ENCODE measurements at regions not wholly inside any gene's neighbourhood (a gene's known extent, or its start where the extent isn't known, plus 50 kb on each side); places are given as distances from the start of the nearest gene placed in this dataset.

DNA sequence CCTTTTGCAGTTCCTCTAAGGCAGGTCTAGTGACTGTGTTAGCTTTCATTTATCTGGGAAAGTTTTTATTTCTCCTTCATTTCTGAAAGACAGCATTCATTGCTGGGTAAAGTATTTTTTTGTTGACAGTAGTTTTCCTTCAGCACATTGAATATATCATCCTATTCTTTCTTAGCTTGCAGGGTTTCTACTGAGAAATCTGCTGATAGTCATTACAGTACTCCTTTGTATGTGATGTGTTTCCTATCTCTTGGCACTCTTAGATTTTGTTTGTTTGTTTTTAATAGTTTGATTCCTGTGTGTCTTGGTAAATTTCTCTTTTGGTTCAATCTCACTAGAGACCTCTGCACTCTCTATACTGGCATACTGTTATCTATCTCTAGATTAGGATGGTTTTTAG, 1667.9 kb downstream of the SLITRK1 start:
- Mint-ChIP-seq H3K4me3 (no peak overlapping the region), H3K4me1 (no peaks in the 10 kb centered on the region), H3K27me3 (ENCODE audit: low read depth in 3 of 3) (no peaks in the 10 kb centered on the region), H3K36me3 (no peaks in the 10 kb centered on the region), H3K27ac (no peak overlapping the region), H3K9me3 (peaks cover 2 to 11% (median 5%) of the 10 kb centered on the region in 7 donors)
- Histone ChIP-seq H3K9me3 (replicated peaks in 1 of 2; ENCODE audit: control insufficient read depth in 1 of 2, insufficient read depth in 1 of 2, low read length in 2 of 2) (peaks cover 8 to 19% of the 10 kb centered on the region in 2 donors), H3K36me3 (replicated peaks in 1 of 2; ENCODE audit: control insufficient read depth in 1 of 2, insufficient read depth in 2 of 2, low read length in 2 of 2) (no peaks in the 10 kb centered on the region), H3K79me2 (ENCODE audit: insufficient read depth, low read length) (no peaks in the 10 kb centered on the region), H3K4me2 (replicated peaks; ENCODE audit: extremely low read depth, low read length, poor library complexity, severe bottlenecking) (no peak overlapping the region), H2AFZ (ENCODE audit: insufficient read depth, low read depth, low read length, poor library complexity, severe bottlenecking) (no peak overlapping the region), H3K9ac (ENCODE audit: insufficient read depth, low read length, poor library complexity, severe bottlenecking) (no peak overlapping the region), H4K20me1 (ENCODE audit: insufficient read depth, low read length) (no peaks in the 10 kb centered on the region), H3K4me1 (ENCODE audit: control insufficient read depth in 1 of 2, insufficient read depth in 2 of 2, low read length in 2 of 2) (no peaks in the 10 kb centered on the region), H3K27me3 (ENCODE audit: control insufficient read depth in 2 of 2, insufficient read depth in 2 of 2, low read length in 2 of 2) (no peaks in the 10 kb centered on the region), H3K4me3 (replicated peaks in 1 of 3; ENCODE audit: low read depth in 2 of 3, low read length in 3 of 3) (no peak overlapping the region), H3K27ac (ENCODE audit: low read depth in 1 of 2, low read length in 2 of 2) (no peak overlapping the region)
- intact Hi-C loops (cut with micrococcal nuclease): no loop called here
- no peak for DNase-seq
- TF ChIP-seq, protein P1, sequence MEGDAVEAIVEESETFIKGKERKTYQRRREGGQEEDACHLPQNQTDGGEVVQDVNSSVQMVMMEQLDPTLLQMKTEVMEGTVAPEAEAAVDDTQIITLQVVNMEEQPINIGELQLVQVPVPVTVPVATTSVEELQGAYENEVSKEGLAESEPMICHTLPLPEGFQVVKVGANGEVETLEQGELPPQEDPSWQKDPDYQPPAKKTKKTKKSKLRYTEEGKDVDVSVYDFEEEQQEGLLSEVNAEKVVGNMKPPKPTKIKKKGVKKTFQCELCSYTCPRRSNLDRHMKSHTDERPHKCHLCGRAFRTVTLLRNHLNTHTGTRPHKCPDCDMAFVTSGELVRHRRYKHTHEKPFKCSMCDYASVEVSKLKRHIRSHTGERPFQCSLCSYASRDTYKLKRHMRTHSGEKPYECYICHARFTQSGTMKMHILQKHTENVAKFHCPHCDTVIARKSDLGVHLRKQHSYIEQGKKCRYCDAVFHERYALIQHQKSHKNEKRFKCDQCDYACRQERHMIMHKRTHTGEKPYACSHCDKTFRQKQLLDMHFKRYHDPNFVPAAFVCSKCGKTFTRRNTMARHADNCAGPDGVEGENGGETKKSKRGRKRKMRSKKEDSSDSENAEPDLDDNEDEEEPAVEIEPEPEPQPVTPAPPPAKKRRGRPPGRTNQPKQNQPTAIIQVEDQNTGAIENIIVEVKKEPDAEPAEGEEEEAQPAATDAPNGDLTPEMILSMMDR (IDR thresholded peaks at IDR 0.05): no peak

DNA sequence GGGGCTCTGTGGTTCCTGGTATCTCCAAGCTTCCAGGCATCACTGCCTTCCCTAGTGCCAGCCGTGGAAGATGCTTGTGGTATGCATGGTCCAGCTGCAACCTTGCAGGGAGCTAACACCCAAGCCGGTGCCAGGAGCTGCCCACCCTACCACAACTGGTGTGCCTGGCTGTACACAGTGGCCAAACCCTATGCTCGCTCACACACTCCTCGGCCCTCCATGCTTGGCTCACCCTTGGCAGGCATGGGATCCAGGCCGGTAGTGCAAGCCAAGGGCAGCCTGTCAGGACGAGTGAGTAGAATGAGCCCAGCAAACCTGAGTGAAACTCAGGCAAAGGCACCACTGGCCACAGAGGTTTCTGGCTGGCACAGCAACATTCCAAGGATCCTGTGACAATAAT, 1676.0 kb downstream of the SLITRK1 start:
- intact Hi-C loops (cut with micrococcal nuclease): no loop called here
- no peaks in the 10 kb centered on the region for H3K4me1 ChIP-seq (ENCODE audit: control insufficient read depth in 1 of 2, insufficient read depth in 2 of 2, low read length in 2 of 2)

More for the DNA sequence above, 1676.0 kb downstream of the SLITRK1 start:
- Mint-ChIP-seq H3K36me3 (no peaks in the 10 kb centered on the region), H3K27ac (no peak overlapping the region), H3K4me3 (no peak overlapping the region), H3K4me1 (no peaks in the 10 kb centered on the region), H3K27me3 (ENCODE audit: low read depth in 3 of 3) (no peaks in the 10 kb centered on the region), H3K9me3 (peaks cover 0 to 7% (median 3%) of the 10 kb centered on the region in 7 donors)
- Histone ChIP-seq H3K4me2 (replicated peaks; ENCODE audit: extremely low read depth, low read length, poor library complexity, severe bottlenecking) (no peak overlapping the region), H3K9ac (ENCODE audit: insufficient read depth, low read length, poor library complexity, severe bottlenecking) (no peak overlapping the region), H3K9me3 (replicated peaks in 1 of 2; ENCODE audit: control insufficient read depth in 1 of 2, insufficient read depth in 1 of 2, low read length in 2 of 2) (peaks cover 19 to 21% of the 10 kb centered on the region in 2 donors), H3K4me3 (replicated peaks in 1 of 3; ENCODE audit: low read depth in 2 of 3, low read length in 3 of 3) (no peak overlapping the region), H4K20me1 (ENCODE audit: insufficient read depth, low read length) (no peaks in the 10 kb centered on the region), H3K36me3 (replicated peaks in 1 of 2; ENCODE audit: control insufficient read depth in 1 of 2, insufficient read depth in 2 of 2, low read length in 2 of 2) (no peaks in the 10 kb centered on the region), H3K27ac (ENCODE audit: low read depth in 1 of 2, low read length in 2 of 2) (no peak overlapping the region), H2AFZ (ENCODE audit: insufficient read depth, low read depth, low read length, poor library complexity, severe bottlenecking) (no peak overlapping the region), H3K27me3 (ENCODE audit: control insufficient read depth in 2 of 2, insufficient read depth in 2 of 2, low read length in 2 of 2) (no peaks in the 10 kb centered on the region), H3K79me2 (ENCODE audit: insufficient read depth, low read length) (no peaks in the 10 kb centered on the region)
- TF ChIP-seq, protein P1 (IDR thresholded peaks at IDR 0.05): no peak
- DNase-seq: no peak
- WGBS (ENCODE audit: insufficient coverage): 90% methylated on average over 4 of the region's 6 CpGs

Data from CD14-positive monocyte (primary cell).